ENCODE measurements at regions not wholly inside any gene's neighbourhood (a gene's known extent, or its start where the extent isn't known, plus 50 kb on each side); places are given as distances from the start of the nearest gene placed in this dataset.

DNA sequence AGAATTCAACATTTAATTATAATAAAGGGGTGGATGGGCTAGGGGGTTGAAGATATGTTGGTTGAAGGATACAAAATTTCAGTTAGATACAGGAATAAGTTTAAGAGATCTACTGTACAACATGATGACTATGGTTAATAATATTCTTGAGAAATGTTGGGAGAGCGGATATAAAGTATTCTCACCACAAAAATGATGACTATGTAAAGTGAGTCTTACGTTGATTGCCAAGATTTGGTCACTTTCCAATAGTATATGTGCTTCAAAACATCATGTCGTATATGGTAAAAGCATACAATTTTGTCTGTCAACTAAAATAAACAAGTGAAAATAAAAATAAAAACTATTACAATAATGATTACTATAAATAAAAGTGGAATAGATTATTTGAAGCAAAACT, 802.0 kb downstream of the C12orf50 start:
- H3K79me2 ChIP-seq (ENCODE audit: control insufficient read depth, insufficient read depth, low read length): no peaks in the 10 kb centered on the region
- H3K27ac ChIP-seq (ENCODE audit: control insufficient read depth, insufficient read depth, low read length): no peak overlapping the region
- H3K4me1 ChIP-seq (ENCODE audit: control insufficient read depth, extremely low read depth, insufficient read depth, low read length): peaks cover 2% of the 10 kb centered on the region
- FAIRE-seq: no peak
- no peaks in the 10 kb centered on the region for H3K9me3 ChIP-seq (ENCODE audit: control insufficient read depth, low read depth, low read length)
- H3K4me2 ChIP-seq (ENCODE audit: control insufficient read depth, extremely low read depth, insufficient read depth, low read depth, low read length): no peak overlapping the region
- no peak for DNase-seq (ENCODE audit: low read depth, low spot score)
- TF ChIP-seq, protein P1, sequence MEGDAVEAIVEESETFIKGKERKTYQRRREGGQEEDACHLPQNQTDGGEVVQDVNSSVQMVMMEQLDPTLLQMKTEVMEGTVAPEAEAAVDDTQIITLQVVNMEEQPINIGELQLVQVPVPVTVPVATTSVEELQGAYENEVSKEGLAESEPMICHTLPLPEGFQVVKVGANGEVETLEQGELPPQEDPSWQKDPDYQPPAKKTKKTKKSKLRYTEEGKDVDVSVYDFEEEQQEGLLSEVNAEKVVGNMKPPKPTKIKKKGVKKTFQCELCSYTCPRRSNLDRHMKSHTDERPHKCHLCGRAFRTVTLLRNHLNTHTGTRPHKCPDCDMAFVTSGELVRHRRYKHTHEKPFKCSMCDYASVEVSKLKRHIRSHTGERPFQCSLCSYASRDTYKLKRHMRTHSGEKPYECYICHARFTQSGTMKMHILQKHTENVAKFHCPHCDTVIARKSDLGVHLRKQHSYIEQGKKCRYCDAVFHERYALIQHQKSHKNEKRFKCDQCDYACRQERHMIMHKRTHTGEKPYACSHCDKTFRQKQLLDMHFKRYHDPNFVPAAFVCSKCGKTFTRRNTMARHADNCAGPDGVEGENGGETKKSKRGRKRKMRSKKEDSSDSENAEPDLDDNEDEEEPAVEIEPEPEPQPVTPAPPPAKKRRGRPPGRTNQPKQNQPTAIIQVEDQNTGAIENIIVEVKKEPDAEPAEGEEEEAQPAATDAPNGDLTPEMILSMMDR (optimal IDR thresholded peaks at IDR 0.05 in 1 of 3, IDR thresholded peaks at IDR 0.05 in 1 of 3, conservative IDR thresholded peaks at IDR 0.05 in 1 of 3; ENCODE audit: extremely low read depth in 1 of 3, insufficient read depth in 2 of 3, low read length in 3 of 3): no peak
- no peak for TF ChIP-seq EZH2 (IDR thresholded peaks at IDR 0.05; ENCODE audit: low read length)
- H3K9me1 ChIP-seq (ENCODE audit: control insufficient read depth, extremely low read depth, insufficient read depth, low read length): no peaks in the 10 kb centered on the region
- no peaks in the 10 kb centered on the region for H3K36me3 ChIP-seq (ENCODE audit: control insufficient read depth in 2 of 2, extremely low read depth in 1 of 2, insufficient read depth in 2 of 2, low read length in 2 of 2)
- no peaks in the 10 kb centered on the region for H3K27me3 ChIP-seq (ENCODE audit: control insufficient read depth, extremely low read depth, insufficient read depth, low read length)
- no peak overlapping the region for H3K4me3 ChIP-seq (ENCODE audit: control insufficient read depth in 2 of 3, extremely low read depth in 1 of 3, insufficient read depth in 2 of 3, low read depth in 1 of 3, low read length in 3 of 3)
- dilution Hi-C loops (cut with MboI; ENCODE audit: extremely low pct_ligation_motif_present, low sequenced_read_pairs): no loop called here
- H3K9ac ChIP-seq (ENCODE audit: control insufficient read depth, extremely low read depth, insufficient read depth, low read length): no peak overlapping the region
- no peak overlapping the region for H2AFZ ChIP-seq (ENCODE audit: control insufficient read depth, low read length)
- no peaks in the 10 kb centered on the region for H4K20me1 ChIP-seq (ENCODE audit: control insufficient read depth, extremely low read depth, insufficient read depth, low read length)

DNA sequence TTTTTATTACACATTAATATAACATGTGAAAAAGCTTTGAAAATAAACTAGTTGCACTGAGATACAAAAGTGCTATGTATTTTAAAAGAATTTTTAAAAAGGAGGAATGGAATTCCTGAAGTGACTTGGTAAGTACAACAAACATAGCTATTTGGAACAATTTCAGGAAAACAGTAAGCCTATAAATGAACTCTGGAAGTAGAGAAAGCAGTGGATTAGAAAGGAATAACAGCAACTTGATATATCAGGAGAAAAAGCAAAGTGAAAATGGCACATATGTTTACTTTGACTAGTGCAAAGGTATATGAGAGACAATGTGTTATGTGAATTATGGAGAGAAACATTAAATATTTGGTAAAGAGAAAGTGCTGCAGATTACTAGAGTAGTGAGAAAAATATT, 811.7 kb downstream of the C12orf50 start:
- dilution Hi-C loops (cut with MboI; ENCODE audit: extremely low pct_ligation_motif_present, low sequenced_read_pairs): no loop called here
- FAIRE-seq (no peak), DNase-seq (ENCODE audit: low read depth, low spot score) (no peak)

More for the DNA sequence above, 811.7 kb downstream of the C12orf50 start:
- TF ChIP-seq, protein P1 (optimal IDR thresholded peaks at IDR 0.05 in 1 of 3, IDR thresholded peaks at IDR 0.05 in 1 of 3, conservative IDR thresholded peaks at IDR 0.05 in 1 of 3; ENCODE audit: extremely low read depth in 1 of 3, insufficient read depth in 2 of 3, low read length in 3 of 3): no peak
- no peak for TF ChIP-seq EZH2 (IDR thresholded peaks at IDR 0.05; ENCODE audit: low read length)
- H3K9me3 ChIP-seq (ENCODE audit: control insufficient read depth, low read depth, low read length): no peaks in the 10 kb centered on the region
- no peaks in the 10 kb centered on the region for H3K79me2 ChIP-seq (ENCODE audit: control insufficient read depth, insufficient read depth, low read length)
- H3K4me2 ChIP-seq (ENCODE audit: control insufficient read depth, extremely low read depth, insufficient read depth, low read depth, low read length): no peak overlapping the region
- H4K20me1 ChIP-seq (ENCODE audit: control insufficient read depth, extremely low read depth, insufficient read depth, low read length): no peaks in the 10 kb centered on the region
- H3K9me1 ChIP-seq (ENCODE audit: control insufficient read depth, extremely low read depth, insufficient read depth, low read length): no peaks in the 10 kb centered on the region
- no peak overlapping the region for H3K4me3 ChIP-seq (ENCODE audit: control insufficient read depth in 2 of 3, extremely low read depth in 1 of 3, insufficient read depth in 2 of 3, low read depth in 1 of 3, low read length in 3 of 3)
- no peaks in the 10 kb centered on the region for H3K4me1 ChIP-seq (ENCODE audit: control insufficient read depth, extremely low read depth, insufficient read depth, low read length)
- H3K9ac ChIP-seq (ENCODE audit: control insufficient read depth, extremely low read depth, insufficient read depth, low read length): no peak overlapping the region
- H3K36me3 ChIP-seq (ENCODE audit: control insufficient read depth in 2 of 2, extremely low read depth in 1 of 2, insufficient read depth in 2 of 2, low read length in 2 of 2): no peaks in the 10 kb centered on the region
- H3K27me3 ChIP-seq (ENCODE audit: control insufficient read depth, extremely low read depth, insufficient read depth, low read length): no peaks in the 10 kb centered on the region
- H3K27ac ChIP-seq (ENCODE audit: control insufficient read depth, insufficient read depth, low read length): no peak overlapping the region
- H2AFZ ChIP-seq (ENCODE audit: control insufficient read depth, low read length): no peak overlapping the region

All from keratinocyte (primary cell).